H1 (cell line): ENCODE measurements at regions not wholly inside any gene's neighbourhood (a gene's known extent, or its start where the extent isn't known, plus 50 kb on each side); places are given as distances from the start of the nearest gene placed in this dataset.

Experiments used
- CTCF ChIA-PET: fragments of 300-600 bp; sonication (Branson Sonifier 250); formaldehyde crosslinking; loops from one replicate; lab custom pipeline; 2021; ENCODE audit not compliant: partially characterized antibody; lab: Charles Lee
- POLR2A ChIA-PET: fragments of 300-600 bp; sonication (Branson Sonifier 250); formaldehyde crosslinking; loops from one replicate; lab custom pipeline; 2021; ENCODE audit warnings: inconsistent platforms; ENCODE audit not compliant: partially characterized antibody; lab: Charles Lee
- DNase-seq, 2 experiments: peaks; one replicate each; pipeline versions ENCODE4 v3.0.0 to v3.0.0-alpha.2; 2010 to 2022; ENCODE audit warnings: low spot score in 2 of 2, low read depth in 1 of 2, mixed read lengths in 1 of 2
- FAIRE-seq: peaks from 2 replicates; lab custom pipeline; 2011; peaks lifted over from hg19 to GRCh38; lab: Jason Lieb, UNC
- H2AFZ ChIP-seq: 2 replicates; pipeline ENCODE4 v1.8.1; 2012; ENCODE audit warnings: low read length, inconsistent platforms
- H2AK5ac ChIP-seq: 2 replicates; pipeline ENCODE4 v1.6.1; 2013; ENCODE audit warnings: low read depth, low read length
- H2BK120ac ChIP-seq: replicated peaks from 2 replicates; pipeline ENCODE3; 2013; ENCODE audit warnings: low read depth, low read length, inconsistent platforms
- H2BK12ac ChIP-seq: 2 replicates; pipeline ENCODE4 v1.6.1; 2013; ENCODE audit warnings: low read depth, low read length
- H2BK15ac ChIP-seq: 2 replicates; pipeline ENCODE4 v1.6.1; 2013; ENCODE audit warnings: low read length
- H2BK20ac ChIP-seq: 2 replicates; pipeline ENCODE4 v1.6.1; 2013; ENCODE audit warnings: low read length
- H2BK5ac ChIP-seq: 2 replicates; pipeline ENCODE4 v1.6.1; 2013; ENCODE audit warnings: low read depth, low read length
- H3K14ac ChIP-seq: 2 replicates; pipeline ENCODE4 v1.6.1; 2013; ENCODE audit warnings: inconsistent platforms; ENCODE audit not compliant: insufficient read length
- H3K18ac ChIP-seq: 2 replicates; pipeline ENCODE4 v1.6.1; 2013; ENCODE audit warnings: low read length; ENCODE audit errors: extremely low read depth
- H3K23ac ChIP-seq: 2 replicates; pipeline ENCODE4 v1.6.1; 2013; ENCODE audit warnings: inconsistent platforms; ENCODE audit not compliant: insufficient read length
- H3K23me2 ChIP-seq: 2 replicates; pipeline ENCODE4 v1.6.1; 2013; ENCODE audit warnings: low read depth, low read length
- H3K27ac ChIP-seq: 2 replicates; pipeline ENCODE4 v1.6.1; 2011; ENCODE audit warnings: low read depth, low read length, inconsistent platforms
- H3K27me3 ChIP-seq, 4 experiments: replicated peaks in 1 of 4; 1 replicate in 1 of 4; 2 replicates in 3 of 4; pipeline versions ENCODE4 v1.6.1 to v1.8.1; 2011 to 2013; ENCODE audit warnings: low read length in 3 of 4, mild to moderate bottlenecking in 3 of 4, inconsistent platforms in 2 of 4, mixed read lengths in 2 of 4, moderate library complexity in 1 of 4; ENCODE audit not compliant: control insufficient read depth in 3 of 4, insufficient read depth in 3 of 4; ENCODE audit errors: extremely low read depth in 1 of 4
- H3K36me3 ChIP-seq, 4 experiments: 2 replicates each; pipeline versions ENCODE4 v1.6.1 to v1.8.1; 2011 to 2013; ENCODE audit warnings: mild to moderate bottlenecking in 4 of 4, low read length in 3 of 4, moderate library complexity in 2 of 4, control low read depth in 1 of 4, inconsistent platforms in 1 of 4; ENCODE audit not compliant: insufficient read depth in 4 of 4, control insufficient read depth in 2 of 4
- H3K4ac ChIP-seq: replicated peaks from 2 replicates; pipeline ENCODE3; 2013; ENCODE audit warnings: low read length, low read depth, mixed read lengths, inconsistent platforms; ENCODE audit not compliant: insufficient read length
- H3K4me1 ChIP-seq, 4 experiments: replicated peaks in 1 of 4; 1 replicate in 1 of 4; 2 replicates in 3 of 4; pipeline versions ENCODE4 v1.6.1 to v1.8.1; 2011 to 2013; ENCODE audit warnings: low read length in 3 of 4, inconsistent platforms in 2 of 4, mixed read lengths in 1 of 4; ENCODE audit not compliant: insufficient read depth in 4 of 4, control insufficient read depth in 3 of 4
- H3K4me2 ChIP-seq, 2 experiments: 2 replicates each; pipeline versions ENCODE4 v1.6.1 to v1.8.1; 2011 to 2013; ENCODE audit warnings: low read depth in 2 of 2, low read length in 2 of 2, control low read depth in 1 of 2, inconsistent platforms in 1 of 2, mild to moderate bottlenecking in 1 of 2; ENCODE audit not compliant: insufficient read depth in 1 of 2
- H3K4me3 ChIP-seq, 4 experiments: fragments of 200-600, 300-600 bp in 1 of 4; sonication (generic), shearing (Covaris generic), sonication (Bioruptor Twin) in 1 of 4; 2 replicates each; pipeline versions ENCODE4 v1.5.1 to v1.8.1; 2011 to 2016; ENCODE audit warnings: low read length in 4 of 4, low read depth in 3 of 4, control low read depth in 2 of 4, inconsistent platforms in 2 of 4, mild to moderate bottlenecking in 2 of 4, mixed read lengths in 1 of 4, moderate library complexity in 1 of 4; ENCODE audit not compliant: insufficient read depth in 2 of 4; ENCODE audit errors: extremely low read depth in 1 of 4
- H3K56ac ChIP-seq: replicated peaks from 2 replicates; pipeline ENCODE3; 2013; ENCODE audit warnings: low read depth, mild to moderate bottlenecking, mixed read lengths, low read length, inconsistent platforms; ENCODE audit not compliant: insufficient read length
- H3K79me1 ChIP-seq: 2 replicates; pipeline ENCODE4 v1.6.1; 2013; ENCODE audit warnings: low read depth, low read length, control low read depth
- H3K79me2 ChIP-seq, 2 experiments: 2 replicates each; pipeline versions ENCODE4 v1.6.1 to v1.8.1; 2012 to 2013; ENCODE audit warnings: low read length in 2 of 2, mild to moderate bottlenecking in 2 of 2, inconsistent platforms in 1 of 2; ENCODE audit not compliant: insufficient read depth in 2 of 2, control insufficient read depth in 1 of 2
- H3K9ac ChIP-seq, 4 experiments: replicated peaks in 1 of 4; 1 replicate in 1 of 4; 2 replicates in 3 of 4; pipeline versions ENCODE4 v1.6.1 to v1.8.1; 2011 to 2013; ENCODE audit warnings: low read depth in 3 of 4, low read length in 3 of 4, control low read depth in 2 of 4, mild to moderate bottlenecking in 2 of 4, moderate library complexity in 2 of 4, inconsistent platforms in 1 of 4; ENCODE audit errors: extremely low read depth in 1 of 4
- H3K9me3 ChIP-seq, 2 experiments: 2 replicates each; pipeline versions ENCODE4 v1.6.1 to v1.8.1; 2012 to 2013; ENCODE audit warnings: mild to moderate bottlenecking in 2 of 2, moderate library complexity in 2 of 2, control low read depth in 1 of 2, inconsistent platforms in 1 of 2, low read depth in 1 of 2, low read length in 1 of 2, mixed read lengths in 1 of 2; ENCODE audit not compliant: insufficient read depth in 2 of 2
- H4K20me1 ChIP-seq, 2 experiments: replicated peaks in 1 of 2; 2 replicates each; pipeline versions ENCODE3 to v1.8.1; 2011 to 2013; ENCODE audit warnings: inconsistent platforms in 2 of 2, low read length in 2 of 2, mild to moderate bottlenecking in 1 of 2; ENCODE audit not compliant: insufficient read depth in 2 of 2, control insufficient read depth in 1 of 2
- H4K5ac ChIP-seq: 2 replicates; pipeline ENCODE4 v1.6.1; 2013; ENCODE audit warnings: low read length, low read depth, mixed read lengths, inconsistent platforms; ENCODE audit not compliant: insufficient read length
- H4K8ac ChIP-seq: 2 replicates; pipeline ENCODE4 v1.8.0; 2013; ENCODE audit warnings: mild to moderate bottlenecking, moderate library complexity, low read length, inconsistent platforms; ENCODE audit not compliant: insufficient read depth; ENCODE audit errors: extremely low read depth
- H4K91ac ChIP-seq: replicated peaks from 2 replicates; pipeline ENCODE3; 2013; ENCODE audit warnings: low read length, mixed read lengths, inconsistent platforms; ENCODE audit not compliant: insufficient read length
- SIN3A ChIP-seq, 2 experiments: IDR thresholded peaks in 1 of 2; conservative IDR thresholded peaks in 1 of 2; 2 replicates each; pipeline ENCODE4 v1.6.1; 2011 to 2012; ENCODE audit warnings: low read length in 2 of 2, improper control_type of control experiment in 1 of 2, low read depth in 1 of 2, mild to moderate bottlenecking in 1 of 2
- SUZ12 ChIP-seq: fragments of 200-600 bp; sonication (generic); IDR thresholded peaks from 2 replicates; pipeline ENCODE4 v1.6.1; 2012; ENCODE audit warnings: mild to moderate bottlenecking, inconsistent platforms, low read length, moderate library complexity, mixed read lengths
- WGBS, 2 experiments: shearing (Covaris generic) in 1 of 2; methylation state at CpG; one replicate each; pipeline versions ENCODE4 v1.1.6 to v1.1.7; 2013 to 2015; ENCODE audit warnings: low lambda C conversion rate in 2 of 2, mixed read lengths in 2 of 2, inconsistent platforms in 1 of 2, low coverage in 1 of 2, missing lambda C conversion rate in 1 of 2; ENCODE audit not compliant: insufficient replicate concordance in 2 of 2, insufficient coverage in 1 of 2, insufficient read length in 1 of 2; ENCODE audit errors: extremely low coverage in 1 of 2, missing lambda C conversion rate in 1 of 2; 5-methylcytosine and 5-hydroxymethylcytosine counted together

DNA sequence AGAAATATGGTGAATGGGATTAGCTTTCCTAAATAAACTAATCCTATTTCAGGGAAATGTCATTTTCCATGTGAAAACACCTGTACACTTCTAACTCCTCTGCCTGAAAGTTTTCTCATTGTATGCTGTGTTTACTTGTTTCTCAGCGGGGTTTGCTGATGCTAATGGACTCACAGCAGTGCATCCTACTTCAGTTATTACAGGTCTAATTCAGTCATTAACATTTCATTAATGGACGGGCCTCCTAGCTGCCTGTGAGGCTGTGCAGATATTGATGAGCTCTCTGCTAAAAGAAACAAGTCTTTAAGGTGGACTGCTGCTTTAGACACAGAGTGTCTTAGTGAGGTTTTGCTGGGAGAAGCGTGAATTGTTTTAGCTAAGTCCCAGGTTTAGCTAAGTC lies 1342.0 kb upstream of the ZEB2 start:
- Histone ChIP-seq H2BK120ac (no peak overlapping the region), H2AK5ac (no peak overlapping the region), H3K79me1 (no peaks in the 10 kb centered on the region), H3K56ac (no peak overlapping the region), H4K8ac (no peak overlapping the region), H4K20me1 (no peaks in the 10 kb centered on the region), H3K4me2 (no peak overlapping the region), H3K79me2 (no peaks in the 10 kb centered on the region), H4K91ac (no peak overlapping the region), H2BK12ac (no peak overlapping the region), H3K4me3 (no peak overlapping the region), H2BK15ac (no peak overlapping the region), H2AFZ (no peak overlapping the region), H4K5ac (no peak overlapping the region), H3K4ac (no peak overlapping the region), H2BK20ac (no peak overlapping the region), H2BK5ac (no peak overlapping the region), H3K27ac (no peak overlapping the region), H3K23ac (no peak overlapping the region), H3K4me1 (peaks cover 0 to 4% (median 0%) of the 10 kb centered on the region in 4 experiments; a peak in 1 of 7 replicates), H3K27me3 (no peaks in the 10 kb centered on the region; a peak in 2 of 7 replicates), H3K18ac (no peak overlapping the region), H3K23me2 (no peaks in the 10 kb centered on the region), H3K36me3 (no peaks in the 10 kb centered on the region), H3K14ac (no peak overlapping the region), H3K9me3 (no peaks in the 10 kb centered on the region), H3K9ac (no peak overlapping the region)
- 38% methylated on average over 3 of the region's 3 CpGs; no CpG with 5 or more reads in 1 of the 2 experiments for WGBS, 2 experiments
- ChIA-PET POLR2A (no interaction called here), CTCF (interaction anchor here (0.6 kb wide), 1 partner anchor 1272 kb away, joined by 3 read pairs; no protein-coding TSS in a partner anchor)
- DNase-seq (no peak), FAIRE-seq (no peak)
- TF ChIP-seq SUZ12 (no peak), SIN3A (conservative IDR thresholded peaks at IDR 0.05 in 1 of 2, IDR thresholded peaks at IDR 0.05 in 1 of 2; ENCODE audit: low read depth in 1 of 2, low read length in 2 of 2) (no peak)
